A549 (cell line): ENCODE measurements at regions not wholly inside any gene's neighbourhood (a gene's known extent, or its start where the extent isn't known, plus 50 kb on each side); places are given as distances from the start of the nearest gene placed in this dataset.

Experiments used
- ATAC-seq, 2 experiments: fragments of 200-7000 bp in 1 of 2; fragments of >200 bp in 1 of 2; cut with Nextera tagmentation in 1 of 2; cut with Tn5 transposase in 1 of 2; 3 replicates each; pipeline versions ENCODE4 v1.8.0 to v1.9.1; 2018 to 2020; ENCODE audit warnings: mild to moderate bottlenecking in 1 of 2, moderate library complexity in 1 of 2
- CTCF ChIA-PET: fragments of 300-600 bp; sonication (Branson Sonifier 250); formaldehyde crosslinking; extraction: SDS; loops from one replicate; lab custom pipeline; 2021; ENCODE audit warnings: antibody characterized with exemption, inconsistent platforms; lab: Yijun Ruan, JAX
- POLR2A ChIA-PET: fragments of 350-600 bp; formaldehyde crosslinking; extraction: SDS; loops from one replicate; lab custom pipeline; 2021; ENCODE audit warnings: antibody characterized with exemption, inconsistent platforms; lab: Yijun Ruan, JAX
- DNase-seq, 2 experiments: peaks; one replicate each; pipeline versions ENCODE4 v3.0.0 to v3.0.0-alpha.2; 2011 to 2016; ENCODE audit warnings: low read depth in 1 of 2, low spot score in 1 of 2
- FAIRE-seq: peaks from 2 replicates; lab custom pipeline; 2011; peaks lifted over from hg19 to GRCh38; lab: Jason Lieb, UNC
- H3K27ac ChIP-seq, 2 experiments: fragments of >200 bp; sonication (Bioruptor Twin); formaldehyde crosslinking; 3 replicates each; pipeline ENCODE4 v1.5.1; 2016 to 2017
- H3K4me1 ChIP-seq: fragments of >200 bp; sonication (Bioruptor Twin); formaldehyde crosslinking; 3 replicates; pipeline ENCODE4 v1.6.1; 2016
- H3K4me2 ChIP-seq: fragments of >200 bp; sonication (Bioruptor Twin); formaldehyde crosslinking; 3 replicates; pipeline ENCODE4 v1.6.1; 2016
- H3K4me3 ChIP-seq: fragments of >200 bp; sonication (Bioruptor Twin); formaldehyde crosslinking; 3 replicates; pipeline ENCODE4 v1.5.1; 2016
- H3K9me3 ChIP-seq: fragments of >200 bp; sonication (Bioruptor Twin); formaldehyde crosslinking; 3 replicates; pipeline ENCODE4 v1.6.1; 2016
- CBX2 ChIP-seq: fragments of 200-600 bp; sonication (generic); IDR thresholded peaks from 2 replicates; pipeline ENCODE4 v1.6.1; 2016; ENCODE audit warnings: low read depth, mild to moderate bottlenecking, borderline replicate concordance
- CBX8 ChIP-seq: fragments of 200-600 bp; sonication (generic); IDR thresholded peaks from 2 replicates; pipeline ENCODE4 v1.6.1; 2016
- FOSL2 ChIP-seq, 2 experiments: fragments of 450-650 bp in 1 of 2; fragments of >200 bp in 1 of 2; sonication (Bioruptor Twin) in 1 of 2; formaldehyde crosslinking; IDR thresholded peaks; 2 replicates each; pipeline versions ENCODE4 v1.5.0 to v1.6.1; 2016 to 2020; ENCODE audit warnings: mild to moderate bottlenecking in 1 of 2, moderate library complexity in 1 of 2
- FOXS1 ChIP-seq: fragments of 250-450 bp; sonication (Bioruptor Pico); IDR thresholded peaks from 2 replicates; pipeline ENCODE4 v1.5.0; 2020; ENCODE audit warnings: mild to moderate bottlenecking, moderate library complexity
- GATA3 ChIP-seq: IDR thresholded peaks from 2 replicates; pipeline ENCODE4 v1.6.1; 2012; ENCODE audit warnings: borderline replicate concordance
- HOXB13 ChIP-seq: fragments of 250-450 bp; sonication (Bioruptor Pico); IDR thresholded peaks from 2 replicates; pipeline ENCODE4 v1.5.0; 2020; ENCODE audit warnings: low read depth, mild to moderate bottlenecking, moderate library complexity
- JUN ChIP-seq, 2 experiments: fragments of >200 bp; sonication (Bioruptor Twin); formaldehyde crosslinking; IDR thresholded peaks; 2 replicates in 1 of 2; 3 replicates in 1 of 2; pipeline ENCODE4 v1.6.1; 2016 to 2017
- JUNB ChIP-seq: fragments of >200 bp; sonication (Bioruptor Twin); formaldehyde crosslinking; IDR thresholded peaks from 2 replicates; pipeline ENCODE4 v1.6.1; 2016
- KDM1A ChIP-seq: fragments of 200-600 bp; sonication (generic); IDR thresholded peaks from 2 replicates; pipeline ENCODE4 v1.6.1; 2016; ENCODE audit warnings: low read depth, mild to moderate bottlenecking
- KDM5A ChIP-seq: fragments of 200-600 bp; sonication (generic); IDR thresholded peaks from 2 replicates; pipeline ENCODE4 v1.6.1; 2016; ENCODE audit warnings: antibody characterized with exemption, mild to moderate bottlenecking
- RFX5 ChIP-seq: fragments of 450-650 bp; IDR thresholded peaks from 2 replicates; pipeline ENCODE4 v1.7.1; 2014; ENCODE audit warnings: antibody characterized with exemption, mild to moderate bottlenecking, moderate library complexity
- RNF2 ChIP-seq: fragments of 200-600 bp; sonication (generic); IDR thresholded peaks from 2 replicates; pipeline ENCODE4 v1.6.1; 2016; ENCODE audit warnings: low read depth, mild to moderate bottlenecking, antibody characterized with exemption, moderate library complexity, borderline replicate concordance
- SMC3 ChIP-seq: fragments of >200 bp; sonication (Bioruptor Twin); formaldehyde crosslinking; IDR thresholded peaks from 3 replicates; pipeline ENCODE4 v1.6.1; 2018; ENCODE audit warnings: inconsistent platforms
- ZNF302 ChIP-seq: fragments of 250-450 bp; sonication (Bioruptor Pico); IDR thresholded peaks from 2 replicates; pipeline ENCODE4 v1.9.0; 2021; ENCODE audit warnings: inconsistent platforms, mild to moderate bottlenecking, moderate library complexity
- WGBS: methylation state at CpG from one replicate; pipeline ENCODE4 v1.1.6; 2017; ENCODE audit errors: missing lambda C conversion rate; 5-methylcytosine and 5-hydroxymethylcytosine counted together
- TF ChIP-seq, protein P1 (sequence below): fragments of 200-600 bp; sonication (generic); IDR thresholded peaks from 2 replicates; pipeline ENCODE4 v1.6.1; 2016; ENCODE audit warnings: antibody characterized with exemption, mild to moderate bottlenecking, moderate library complexity
- TF ChIP-seq, protein P2 (sequence below): fragments of >200 bp; sonication (Bioruptor Twin); formaldehyde crosslinking; IDR thresholded peaks from 3 replicates; pipeline ENCODE4 v1.5.1; 2016
- TF ChIP-seq, protein P3 (sequence below): fragments of 250-450 bp; sonication (Bioruptor Pico); IDR thresholded peaks from 2 replicates; pipeline ENCODE4 v1.5.0; 2020; ENCODE audit warnings: low read depth, mild to moderate bottlenecking, moderate library complexity
- TF ChIP-seq, protein P4 (sequence below): IDR thresholded peaks from 2 replicates; pipeline ENCODE4 v1.6.1; 2012

DNA sequence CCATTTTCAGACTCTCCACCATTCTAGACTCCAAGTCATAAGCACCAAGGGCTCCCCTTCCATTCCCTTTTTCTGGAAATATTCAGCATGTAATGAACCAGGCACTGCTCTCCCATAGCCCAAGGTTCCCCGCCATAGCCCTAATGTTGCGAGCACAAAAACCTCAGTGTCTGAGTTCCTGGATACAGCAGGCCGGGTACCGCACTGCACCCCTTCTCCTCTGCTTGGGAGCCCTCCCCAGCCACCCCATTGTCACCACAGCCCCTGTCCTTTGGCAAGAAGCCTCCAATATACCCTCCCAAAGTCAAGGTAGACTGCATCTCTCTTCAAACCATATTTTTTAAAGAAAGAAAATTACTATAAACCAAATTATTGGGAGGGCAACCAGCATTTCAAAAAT lies 1341.1 kb downstream of the BRD1 start (continued):
- TF ChIP-seq, protein P1, sequence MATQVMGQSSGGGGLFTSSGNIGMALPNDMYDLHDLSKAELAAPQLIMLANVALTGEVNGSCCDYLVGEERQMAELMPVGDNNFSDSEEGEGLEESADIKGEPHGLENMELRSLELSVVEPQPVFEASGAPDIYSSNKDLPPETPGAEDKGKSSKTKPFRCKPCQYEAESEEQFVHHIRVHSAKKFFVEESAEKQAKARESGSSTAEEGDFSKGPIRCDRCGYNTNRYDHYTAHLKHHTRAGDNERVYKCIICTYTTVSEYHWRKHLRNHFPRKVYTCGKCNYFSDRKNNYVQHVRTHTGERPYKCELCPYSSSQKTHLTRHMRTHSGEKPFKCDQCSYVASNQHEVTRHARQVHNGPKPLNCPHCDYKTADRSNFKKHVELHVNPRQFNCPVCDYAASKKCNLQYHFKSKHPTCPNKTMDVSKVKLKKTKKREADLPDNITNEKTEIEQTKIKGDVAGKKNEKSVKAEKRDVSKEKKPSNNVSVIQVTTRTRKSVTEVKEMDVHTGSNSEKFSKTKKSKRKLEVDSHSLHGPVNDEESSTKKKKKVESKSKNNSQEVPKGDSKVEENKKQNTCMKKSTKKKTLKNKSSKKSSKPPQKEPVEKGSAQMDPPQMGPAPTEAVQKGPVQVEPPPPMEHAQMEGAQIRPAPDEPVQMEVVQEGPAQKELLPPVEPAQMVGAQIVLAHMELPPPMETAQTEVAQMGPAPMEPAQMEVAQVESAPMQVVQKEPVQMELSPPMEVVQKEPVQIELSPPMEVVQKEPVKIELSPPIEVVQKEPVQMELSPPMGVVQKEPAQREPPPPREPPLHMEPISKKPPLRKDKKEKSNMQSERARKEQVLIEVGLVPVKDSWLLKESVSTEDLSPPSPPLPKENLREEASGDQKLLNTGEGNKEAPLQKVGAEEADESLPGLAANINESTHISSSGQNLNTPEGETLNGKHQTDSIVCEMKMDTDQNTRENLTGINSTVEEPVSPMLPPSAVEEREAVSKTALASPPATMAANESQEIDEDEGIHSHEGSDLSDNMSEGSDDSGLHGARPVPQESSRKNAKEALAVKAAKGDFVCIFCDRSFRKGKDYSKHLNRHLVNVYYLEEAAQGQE, result no peak
- no peak for TF ChIP-seq CBX2

DNA sequence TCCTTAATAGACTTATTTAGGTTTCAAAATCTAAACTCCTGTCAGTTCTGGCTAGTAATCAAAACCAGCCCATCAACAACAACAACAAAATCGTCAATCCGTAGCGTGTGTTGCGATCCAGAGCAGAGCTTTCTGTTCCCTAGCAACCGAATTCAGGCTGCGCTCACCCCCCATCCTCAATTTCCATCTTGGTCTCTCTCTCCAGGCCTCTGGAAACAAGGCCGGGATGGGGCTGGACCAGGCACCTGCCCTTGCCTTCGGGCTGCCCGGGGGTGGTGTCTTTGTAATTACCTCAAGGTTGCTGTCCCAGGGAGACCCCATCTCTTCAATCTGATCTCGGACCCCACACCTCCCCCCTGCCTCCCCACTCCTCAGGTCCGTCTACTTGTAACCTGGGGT lies 1341.5 kb downstream of the BRD1 start:
- WGBS, result 93% methylated on average over 11 of the region's 11 CpGs
- TF ChIP-seq ZNF302 (CRISPR knock-in tag) (no peak), GATA3 (no peak), KDM1A (no peak), CBX2 (no peak), RFX5 (no peak), RNF2 (no peak), FOXS1 (CRISPR knock-in tag) (no peak), FOSL2 (IDR thresholded peaks at IDR 0.05) (no peak), FOSL2 (CRISPR knock-in tag; IDR thresholded peaks at IDR 0.05) (no peak), HOXB13 (no peak), SMC3 (no peak), JUNB (no peak), KDM5A (no peak), CBX8 (no peak), JUN (IDR thresholded peaks at IDR 0.05) (no peak)
- TF ChIP-seq, protein P2, sequence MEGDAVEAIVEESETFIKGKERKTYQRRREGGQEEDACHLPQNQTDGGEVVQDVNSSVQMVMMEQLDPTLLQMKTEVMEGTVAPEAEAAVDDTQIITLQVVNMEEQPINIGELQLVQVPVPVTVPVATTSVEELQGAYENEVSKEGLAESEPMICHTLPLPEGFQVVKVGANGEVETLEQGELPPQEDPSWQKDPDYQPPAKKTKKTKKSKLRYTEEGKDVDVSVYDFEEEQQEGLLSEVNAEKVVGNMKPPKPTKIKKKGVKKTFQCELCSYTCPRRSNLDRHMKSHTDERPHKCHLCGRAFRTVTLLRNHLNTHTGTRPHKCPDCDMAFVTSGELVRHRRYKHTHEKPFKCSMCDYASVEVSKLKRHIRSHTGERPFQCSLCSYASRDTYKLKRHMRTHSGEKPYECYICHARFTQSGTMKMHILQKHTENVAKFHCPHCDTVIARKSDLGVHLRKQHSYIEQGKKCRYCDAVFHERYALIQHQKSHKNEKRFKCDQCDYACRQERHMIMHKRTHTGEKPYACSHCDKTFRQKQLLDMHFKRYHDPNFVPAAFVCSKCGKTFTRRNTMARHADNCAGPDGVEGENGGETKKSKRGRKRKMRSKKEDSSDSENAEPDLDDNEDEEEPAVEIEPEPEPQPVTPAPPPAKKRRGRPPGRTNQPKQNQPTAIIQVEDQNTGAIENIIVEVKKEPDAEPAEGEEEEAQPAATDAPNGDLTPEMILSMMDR, result no peak
- TF ChIP-seq, protein P3, sequence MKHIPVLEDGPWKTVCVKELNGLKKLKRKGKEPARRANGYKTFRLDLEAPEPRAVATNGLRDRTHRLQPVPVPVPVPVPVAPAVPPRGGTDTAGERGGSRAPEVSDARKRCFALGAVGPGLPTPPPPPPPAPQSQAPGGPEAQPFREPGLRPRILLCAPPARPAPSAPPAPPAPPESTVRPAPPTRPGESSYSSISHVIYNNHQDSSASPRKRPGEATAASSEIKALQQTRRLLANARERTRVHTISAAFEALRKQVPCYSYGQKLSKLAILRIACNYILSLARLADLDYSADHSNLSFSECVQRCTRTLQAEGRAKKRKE, result no peak
- TF ChIP-seq, protein P4, sequence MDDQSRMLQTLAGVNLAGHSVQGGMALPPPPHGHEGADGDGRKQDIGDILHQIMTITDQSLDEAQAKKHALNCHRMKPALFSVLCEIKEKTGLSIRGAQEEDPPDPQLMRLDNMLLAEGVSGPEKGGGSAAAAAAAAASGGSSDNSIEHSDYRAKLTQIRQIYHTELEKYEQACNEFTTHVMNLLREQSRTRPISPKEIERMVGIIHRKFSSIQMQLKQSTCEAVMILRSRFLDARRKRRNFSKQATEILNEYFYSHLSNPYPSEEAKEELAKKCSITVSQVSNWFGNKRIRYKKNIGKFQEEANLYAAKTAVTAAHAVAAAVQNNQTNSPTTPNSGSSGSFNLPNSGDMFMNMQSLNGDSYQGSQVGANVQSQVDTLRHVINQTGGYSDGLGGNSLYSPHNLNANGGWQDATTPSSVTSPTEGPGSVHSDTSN, result no peak

More for the DNA sequence above, 1341.5 kb downstream of the BRD1 start:
- FAIRE-seq (no peak), DNase-seq (no peak), ATAC-seq (no peak)
- H3K27ac ChIP-seq, result peak overlapping the region in 1 of 2 experiments; percentile 85; a peak in 3 of 6 replicates
- H3K4me3 ChIP-seq, result no peak overlapping the region
- no peak overlapping the region for H3K4me2 ChIP-seq
- ChIA-PET CTCF (no interaction called here), POLR2A (no interaction called here)
- no peaks in the 10 kb centered on the region for H3K9me3 ChIP-seq
- peaks cover 26% of the 10 kb centered on the region for H3K4me1 ChIP-seq
